ENCODE measurements at regions not wholly inside any gene's neighbourhood (a gene's known extent, or its start where the extent isn't known, plus 50 kb on each side); places are given as distances from the start of the nearest gene placed in this dataset.

- H3K4me3 ChIP-seq (ENCODE audit: insufficient read length, low read depth) = no peak overlapping the region
- no peaks in the 10 kb centered on the region for H3K9me3 ChIP-seq (ENCODE audit: insufficient read depth, low read length)
- no peak for DNase-seq (ENCODE audit: low read depth, low spot score)
- no peaks in the 10 kb centered on the region for H3K27me3 ChIP-seq (ENCODE audit: insufficient read depth, insufficient read length)
- peaks cover 2% of the 10 kb centered on the region for H3K36me3 ChIP-seq (ENCODE audit: insufficient read depth, insufficient read length, low read length)
- no peak overlapping the region for H3K9ac ChIP-seq (ENCODE audit: insufficient read length, low read depth)
- H3K4me1 ChIP-seq (ENCODE audit: insufficient read depth, insufficient read length) = no peaks in the 10 kb centered on the region
- no peak for TF ChIP-seq ZNF274 (IDR thresholded peaks at IDR 0.05; ENCODE audit: low read depth, low read length)
- no peak for TF ChIP-seq SUZ12 (IDR thresholded peaks at IDR 0.05; ENCODE audit: extremely low read depth, insufficient read depth, insufficient read length)
- no peak for TF ChIP-seq YY1 (IDR thresholded peaks at IDR 0.05; ENCODE audit: insufficient read depth, insufficient read length)
Observed at GRCh38 chr3:124411728-124412127, 318.5 kb upstream of the UMPS start.

GRCh38 chr3:124412644-124413043 is 317.6 kb upstream of the UMPS start:
- no peaks in the 10 kb centered on the region for H3K4me1 ChIP-seq (ENCODE audit: insufficient read depth, insufficient read length)
- H3K4me3 ChIP-seq (ENCODE audit: insufficient read length, low read depth) = no peak overlapping the region
- TF ChIP-seq ZNF274 (IDR thresholded peaks at IDR 0.05; ENCODE audit: low read depth, low read length) = no peak
- TF ChIP-seq SUZ12 (IDR thresholded peaks at IDR 0.05; ENCODE audit: extremely low read depth, insufficient read depth, insufficient read length) = no peak
- TF ChIP-seq YY1 (IDR thresholded peaks at IDR 0.05; ENCODE audit: insufficient read depth, insufficient read length) = no peak
- DNase-seq (ENCODE audit: low read depth, low spot score) = no peak
- peaks cover 2% of the 10 kb centered on the region for H3K36me3 ChIP-seq (ENCODE audit: insufficient read depth, insufficient read length, low read length)
- H3K27me3 ChIP-seq (ENCODE audit: insufficient read depth, insufficient read length) = no peaks in the 10 kb centered on the region
- no peaks in the 10 kb centered on the region for H3K9me3 ChIP-seq (ENCODE audit: insufficient read depth, low read length)
- no peak overlapping the region for H3K9ac ChIP-seq (ENCODE audit: insufficient read length, low read depth)

- Histone ChIP-seq H3K4me3 (ENCODE audit: insufficient read length, low read depth) (no peak overlapping the region), H3K36me3 (ENCODE audit: insufficient read depth, insufficient read length, low read length) (peaks cover 2% of the 10 kb centered on the region), H3K4me1 (ENCODE audit: insufficient read depth, insufficient read length) (no peaks in the 10 kb centered on the region), H3K9ac (ENCODE audit: insufficient read length, low read depth) (no peak overlapping the region), H3K27me3 (ENCODE audit: insufficient read depth, insufficient read length) (no peaks in the 10 kb centered on the region), H3K9me3 (ENCODE audit: insufficient read depth, low read length) (no peaks in the 10 kb centered on the region)
- DNase-seq (ENCODE audit: low read depth, low spot score) = no peak
- TF ChIP-seq ZNF274 (IDR thresholded peaks at IDR 0.05; ENCODE audit: low read depth, low read length) (no peak), YY1 (IDR thresholded peaks at IDR 0.05; ENCODE audit: insufficient read depth, insufficient read length) (no peak), SUZ12 (IDR thresholded peaks at IDR 0.05; ENCODE audit: extremely low read depth, insufficient read depth, insufficient read length) (no peak)
Observed at GRCh38 chr3:124413393-124413792, 316.9 kb upstream of the UMPS start.

- DNase-seq (ENCODE audit: low read depth, low spot score) = no peak
- Histone ChIP-seq H3K36me3 (ENCODE audit: insufficient read depth, insufficient read length, low read length) (peaks cover 2% of the 10 kb centered on the region), H3K4me3 (ENCODE audit: insufficient read length, low read depth) (no peak overlapping the region), H3K4me1 (ENCODE audit: insufficient read depth, insufficient read length) (no peaks in the 10 kb centered on the region), H3K27me3 (ENCODE audit: insufficient read depth, insufficient read length) (no peaks in the 10 kb centered on the region), H3K9me3 (ENCODE audit: insufficient read depth, low read length) (no peaks in the 10 kb centered on the region), H3K9ac (ENCODE audit: insufficient read length, low read depth) (no peak overlapping the region)
- no peak for TF ChIP-seq YY1 (IDR thresholded peaks at IDR 0.05; ENCODE audit: insufficient read depth, insufficient read length)
- no peak for TF ChIP-seq SUZ12 (IDR thresholded peaks at IDR 0.05; ENCODE audit: extremely low read depth, insufficient read depth, insufficient read length)
- no peak for TF ChIP-seq ZNF274 (IDR thresholded peaks at IDR 0.05; ENCODE audit: low read depth, low read length)
Observed at GRCh38 chr3:124413989-124414598, 316.2 kb upstream of the UMPS start.

GRCh38 chr3:124415446-124415960 is 314.7 kb upstream of the UMPS start:
- Histone ChIP-seq H3K4me3 (ENCODE audit: insufficient read length, low read depth) (no peak overlapping the region), H3K36me3 (ENCODE audit: insufficient read depth, insufficient read length, low read length) (peaks cover 2% of the 10 kb centered on the region), H3K4me1 (ENCODE audit: insufficient read depth, insufficient read length) (no peaks in the 10 kb centered on the region), H3K27me3 (ENCODE audit: insufficient read depth, insufficient read length) (no peaks in the 10 kb centered on the region), H3K9ac (ENCODE audit: insufficient read length, low read depth) (no peak overlapping the region), H3K9me3 (ENCODE audit: insufficient read depth, low read length) (no peaks in the 10 kb centered on the region)
- no peak for DNase-seq (ENCODE audit: low read depth, low spot score)
- TF ChIP-seq ZNF274 (IDR thresholded peaks at IDR 0.05; ENCODE audit: low read depth, low read length) = no peak
- no peak for TF ChIP-seq YY1 (IDR thresholded peaks at IDR 0.05; ENCODE audit: insufficient read depth, insufficient read length)
- TF ChIP-seq SUZ12 (IDR thresholded peaks at IDR 0.05; ENCODE audit: extremely low read depth, insufficient read depth, insufficient read length) = no peak

- H3K9me3 ChIP-seq (ENCODE audit: insufficient read depth, low read length) = no peaks in the 10 kb centered on the region
- DNase-seq (ENCODE audit: low read depth, low spot score) = no peak
- H3K9ac ChIP-seq (ENCODE audit: insufficient read length, low read depth) = no peak overlapping the region
- peaks cover 3% of the 10 kb centered on the region for H3K36me3 ChIP-seq (ENCODE audit: insufficient read depth, insufficient read length, low read length)
- H3K4me3 ChIP-seq (ENCODE audit: insufficient read length, low read depth) = no peak overlapping the region
- no peaks in the 10 kb centered on the region for H3K27me3 ChIP-seq (ENCODE audit: insufficient read depth, insufficient read length)
- H3K4me1 ChIP-seq (ENCODE audit: insufficient read depth, insufficient read length) = no peaks in the 10 kb centered on the region
- TF ChIP-seq ZNF274 (IDR thresholded peaks at IDR 0.05; ENCODE audit: low read depth, low read length) = no peak
- TF ChIP-seq SUZ12 (IDR thresholded peaks at IDR 0.05; ENCODE audit: extremely low read depth, insufficient read depth, insufficient read length) = no peak
- no peak for TF ChIP-seq YY1 (IDR thresholded peaks at IDR 0.05; ENCODE audit: insufficient read depth, insufficient read length)
Observed at GRCh38 chr3:124419303-124419702, 310.9 kb upstream of the UMPS start.

- no peaks in the 10 kb centered on the region for H3K9me3 ChIP-seq (ENCODE audit: insufficient read depth, low read length)
- no peak for TF ChIP-seq YY1 (IDR thresholded peaks at IDR 0.05; ENCODE audit: insufficient read depth, insufficient read length)
- TF ChIP-seq ZNF274 (IDR thresholded peaks at IDR 0.05; ENCODE audit: low read depth, low read length) = no peak
- no peaks in the 10 kb centered on the region for H3K4me1 ChIP-seq (ENCODE audit: insufficient read depth, insufficient read length)
- H3K27me3 ChIP-seq (ENCODE audit: insufficient read depth, insufficient read length) = no peaks in the 10 kb centered on the region
- H3K9ac ChIP-seq (ENCODE audit: insufficient read length, low read depth) = no peak overlapping the region
- H3K4me3 ChIP-seq (ENCODE audit: insufficient read length, low read depth) = no peak overlapping the region
- no peak for DNase-seq (ENCODE audit: low read depth, low spot score)
- H3K36me3 ChIP-seq (ENCODE audit: insufficient read depth, insufficient read length, low read length) = peaks cover 3% of the 10 kb centered on the region
Observed at GRCh38 chr3:124420392-124420791, 309.9 kb upstream of the UMPS start.
